ENCODE measurements at regions not wholly inside any gene's neighbourhood (a gene's known extent, or its start where the extent isn't known, plus 50 kb on each side); places are given as distances from the start of the nearest gene placed in this dataset.

DNA sequence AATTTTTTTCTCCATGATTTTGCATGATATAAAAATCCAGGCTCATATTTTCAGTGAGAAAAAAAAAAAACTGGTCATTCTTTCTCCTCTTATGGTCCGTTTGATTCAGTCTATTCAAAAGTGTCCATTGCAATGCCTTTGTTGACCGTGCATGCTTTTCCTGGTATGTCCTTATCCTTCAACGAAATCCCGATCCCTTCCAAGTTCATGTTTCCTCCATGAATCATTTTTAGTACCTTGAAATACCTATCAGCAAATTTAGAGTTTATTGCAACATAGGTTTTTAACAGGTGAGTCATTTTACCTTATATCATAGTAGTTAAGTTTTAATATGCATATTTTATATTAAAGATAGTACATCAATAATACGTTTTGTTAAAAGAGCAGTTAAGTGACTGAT is 773.8 kb upstream of the CHD1 start:
- DNase-seq = no peak
- TF ChIP-seq, protein P1, sequence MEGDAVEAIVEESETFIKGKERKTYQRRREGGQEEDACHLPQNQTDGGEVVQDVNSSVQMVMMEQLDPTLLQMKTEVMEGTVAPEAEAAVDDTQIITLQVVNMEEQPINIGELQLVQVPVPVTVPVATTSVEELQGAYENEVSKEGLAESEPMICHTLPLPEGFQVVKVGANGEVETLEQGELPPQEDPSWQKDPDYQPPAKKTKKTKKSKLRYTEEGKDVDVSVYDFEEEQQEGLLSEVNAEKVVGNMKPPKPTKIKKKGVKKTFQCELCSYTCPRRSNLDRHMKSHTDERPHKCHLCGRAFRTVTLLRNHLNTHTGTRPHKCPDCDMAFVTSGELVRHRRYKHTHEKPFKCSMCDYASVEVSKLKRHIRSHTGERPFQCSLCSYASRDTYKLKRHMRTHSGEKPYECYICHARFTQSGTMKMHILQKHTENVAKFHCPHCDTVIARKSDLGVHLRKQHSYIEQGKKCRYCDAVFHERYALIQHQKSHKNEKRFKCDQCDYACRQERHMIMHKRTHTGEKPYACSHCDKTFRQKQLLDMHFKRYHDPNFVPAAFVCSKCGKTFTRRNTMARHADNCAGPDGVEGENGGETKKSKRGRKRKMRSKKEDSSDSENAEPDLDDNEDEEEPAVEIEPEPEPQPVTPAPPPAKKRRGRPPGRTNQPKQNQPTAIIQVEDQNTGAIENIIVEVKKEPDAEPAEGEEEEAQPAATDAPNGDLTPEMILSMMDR (IDR thresholded peaks at IDR 0.05; ENCODE audit: low read depth, low read length) = no peak
- H3K9me3 ChIP-seq (ENCODE audit: severe bottlenecking) = no peaks in the 10 kb centered on the region
- H3K36me3 ChIP-seq = no peaks in the 10 kb centered on the region
- H3K4me3 ChIP-seq (ENCODE audit: low read depth, low read length) = no peak overlapping the region
- no peaks in the 10 kb centered on the region for H3K27me3 ChIP-seq (ENCODE audit: insufficient read depth, low read depth, severe bottlenecking)
- H3K27ac ChIP-seq = no peak overlapping the region

DNA sequence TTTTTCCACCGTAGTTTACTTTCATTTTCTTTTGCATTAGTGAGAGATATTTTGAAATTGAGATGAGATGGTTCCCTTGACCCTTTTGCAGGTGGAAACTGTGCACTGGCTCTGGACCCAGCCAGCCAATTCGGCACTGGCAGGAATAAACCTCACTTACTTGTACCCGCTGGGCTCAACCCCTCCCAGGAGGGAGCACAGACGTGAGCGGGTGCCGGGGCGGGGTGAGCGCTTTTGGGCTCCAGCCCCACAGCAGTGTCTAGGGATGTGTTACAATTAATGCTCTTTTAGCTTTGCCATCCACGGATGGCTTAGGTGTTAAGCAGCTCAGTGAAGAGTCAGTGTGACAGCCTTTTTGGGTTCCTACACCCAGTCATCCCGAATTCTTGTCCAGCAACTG is 766.1 kb upstream of the CHD1 start:
- H3K36me3 ChIP-seq = no peaks in the 10 kb centered on the region
- no peaks in the 10 kb centered on the region for H3K9me3 ChIP-seq (ENCODE audit: severe bottlenecking)
- no peak for DNase-seq
- no peaks in the 10 kb centered on the region for H3K27me3 ChIP-seq (ENCODE audit: insufficient read depth, low read depth, severe bottlenecking)
- no peak overlapping the region for H3K4me3 ChIP-seq (ENCODE audit: low read depth, low read length)
- TF ChIP-seq, protein P1 (IDR thresholded peaks at IDR 0.05; ENCODE audit: low read depth, low read length) = no peak
- H3K27ac ChIP-seq = no peak overlapping the region

DNA sequence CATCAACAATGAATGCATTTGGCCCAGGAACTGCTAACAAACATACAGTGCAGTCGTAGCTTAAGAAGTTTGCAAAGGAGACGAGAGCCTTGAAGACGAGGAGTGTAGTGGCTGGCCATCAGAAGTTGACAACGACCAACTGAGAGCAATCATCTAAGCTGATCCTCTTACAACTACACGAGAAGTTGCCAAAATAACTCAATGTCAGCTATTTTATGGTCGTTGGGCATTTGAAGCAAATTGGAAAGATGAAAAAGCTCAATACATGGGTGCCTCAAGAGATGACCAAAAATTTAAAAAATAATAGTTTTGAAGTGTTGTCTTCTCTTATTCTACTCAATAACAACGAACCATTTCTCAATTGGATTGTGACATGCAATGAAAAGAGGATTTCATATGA is 757.7 kb upstream of the CHD1 start:
- no peak overlapping the region for H3K4me3 ChIP-seq (ENCODE audit: low read depth, low read length)
- H3K9me3 ChIP-seq (ENCODE audit: severe bottlenecking) = no peaks in the 10 kb centered on the region
- H3K27ac ChIP-seq = no peak overlapping the region
- DNase-seq = no peak
- H3K36me3 ChIP-seq = no peaks in the 10 kb centered on the region
- TF ChIP-seq, protein P1 (IDR thresholded peaks at IDR 0.05; ENCODE audit: low read depth, low read length) = no peak
- H3K27me3 ChIP-seq (ENCODE audit: insufficient read depth, low read depth, severe bottlenecking) = no peaks in the 10 kb centered on the region

DNA sequence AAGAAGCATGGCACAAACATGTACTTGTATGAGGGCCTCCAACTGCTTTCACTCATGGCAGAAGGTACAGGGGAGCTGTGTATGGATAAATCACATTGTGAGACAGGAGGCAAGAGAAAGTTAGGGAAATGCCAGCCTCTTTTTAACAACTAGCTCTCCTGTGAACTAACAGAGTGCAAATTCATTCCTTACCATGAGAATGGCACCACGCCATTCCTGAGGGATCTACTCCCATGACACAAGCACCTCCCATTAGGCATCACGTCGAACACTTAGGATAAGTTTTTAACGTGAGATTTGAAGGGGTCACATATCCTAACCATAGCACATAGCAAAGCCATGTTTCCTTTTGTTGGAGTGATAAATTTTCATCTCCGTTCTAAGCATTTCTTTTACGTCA is 747.2 kb upstream of the CHD1 start:
- no peaks in the 10 kb centered on the region for H3K36me3 ChIP-seq
- DNase-seq = no peak
- no peak overlapping the region for H3K27ac ChIP-seq
- TF ChIP-seq, protein P1 (IDR thresholded peaks at IDR 0.05; ENCODE audit: low read depth, low read length) = no peak
- H3K9me3 ChIP-seq (ENCODE audit: severe bottlenecking) = no peaks in the 10 kb centered on the region
- H3K27me3 ChIP-seq (ENCODE audit: insufficient read depth, low read depth, severe bottlenecking) = no peaks in the 10 kb centered on the region
- H3K4me3 ChIP-seq (ENCODE audit: low read depth, low read length) = no peak overlapping the region

DNA sequence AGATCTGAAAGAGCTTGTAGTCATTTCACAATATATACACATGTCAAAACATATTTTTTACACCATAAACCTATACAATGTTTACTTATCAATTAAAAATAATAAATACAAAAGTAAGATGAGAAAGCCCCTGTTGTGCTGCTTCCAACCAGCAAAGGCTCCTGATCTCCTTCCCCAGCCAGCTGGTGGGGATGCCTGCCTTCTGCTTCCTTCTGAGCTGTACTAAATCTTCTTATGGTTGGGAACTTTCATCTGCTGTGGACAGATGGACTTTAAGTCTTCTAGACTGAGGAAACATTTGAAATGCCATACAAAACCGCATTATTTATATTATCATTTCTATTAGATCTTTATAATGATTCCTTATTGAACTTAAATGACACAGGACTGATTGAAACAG is 745.3 kb upstream of the CHD1 start:
- no peak overlapping the region for H3K4me3 ChIP-seq (ENCODE audit: low read depth, low read length)
- TF ChIP-seq, protein P1 (IDR thresholded peaks at IDR 0.05; ENCODE audit: low read depth, low read length) = no peak
- H3K9me3 ChIP-seq (ENCODE audit: severe bottlenecking) = no peaks in the 10 kb centered on the region
- no peaks in the 10 kb centered on the region for H3K27me3 ChIP-seq (ENCODE audit: insufficient read depth, low read depth, severe bottlenecking)
- H3K36me3 ChIP-seq = no peaks in the 10 kb centered on the region
- peak; percentile 81 for DNase-seq
- H3K27ac ChIP-seq = peak overlapping the region; percentile 66

DNA sequence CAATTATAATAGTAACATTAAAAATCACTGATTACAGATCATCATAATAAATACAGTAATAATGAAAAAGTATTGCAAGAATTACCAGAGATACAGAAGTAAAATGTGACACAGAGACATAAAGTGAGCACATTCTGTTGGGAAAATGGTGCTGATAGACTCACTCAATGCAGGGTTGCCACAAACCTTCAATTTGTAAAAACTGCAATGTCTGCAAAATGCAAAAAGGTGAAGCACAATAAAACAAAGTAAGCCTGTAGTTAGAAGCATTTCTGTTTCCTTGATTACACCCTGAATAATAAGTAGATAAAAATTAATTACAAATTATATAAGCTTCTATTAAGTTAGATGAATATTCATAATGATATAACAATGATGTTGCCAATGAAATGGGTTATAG is 736.2 kb upstream of the CHD1 start:
- Histone ChIP-seq H3K4me3 (ENCODE audit: low read depth, low read length) (no peak overlapping the region), H3K27ac (no peak overlapping the region), H3K9me3 (ENCODE audit: severe bottlenecking) (no peaks in the 10 kb centered on the region), H3K27me3 (ENCODE audit: insufficient read depth, low read depth, severe bottlenecking) (no peaks in the 10 kb centered on the region), H3K36me3 (no peaks in the 10 kb centered on the region)
- TF ChIP-seq, protein P1 (IDR thresholded peaks at IDR 0.05; ENCODE audit: low read depth, low read length) = no peak
- no peak for DNase-seq

Measured in WERI-Rb-1 (cell line).